ENCODE measurements at regions not wholly inside any gene's neighbourhood (a gene's known extent, or its start where the extent isn't known, plus 50 kb on each side); places are given as distances from the start of the nearest gene placed in this dataset.

DNA sequence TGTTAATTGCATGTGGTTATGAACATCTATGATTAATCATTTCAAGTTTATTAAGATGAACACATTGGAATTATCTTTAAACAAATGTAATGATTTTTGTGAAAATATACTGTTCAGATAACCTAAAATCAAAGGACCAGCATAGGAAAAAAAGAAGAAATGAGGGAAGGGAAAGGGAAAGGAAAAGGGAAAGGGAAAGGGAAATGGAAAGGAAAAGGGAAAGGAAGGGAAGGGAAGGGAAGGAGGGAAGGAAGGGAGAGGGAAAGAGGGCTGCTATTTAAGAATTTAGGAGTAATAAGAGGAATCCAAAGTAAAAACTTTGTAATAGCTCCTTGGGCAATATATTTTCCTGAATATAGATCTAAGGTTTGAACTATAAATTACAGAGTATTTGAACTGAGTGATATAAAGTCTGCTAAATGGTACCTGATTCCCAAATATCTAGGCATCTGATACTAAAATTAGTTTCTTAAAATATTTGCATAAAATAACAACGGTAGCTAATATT lies 726.3 kb downstream of the EPHA4 start:
- Histone ChIP-seq H3K4me2 (ENCODE audit: low read length) (no peak overlapping the region), H3K9me2 (ENCODE audit: insufficient read depth, low read length) (no peaks in the 10 kb centered on the region), H3K36me3 (ENCODE audit: insufficient read depth, low read length) (no peaks in the 10 kb centered on the region), H3K9me3 (ENCODE audit: low read length) (no peaks in the 10 kb centered on the region), H3K27ac (ENCODE audit: low read length) (no peak overlapping the region), H4K20me1 (ENCODE audit: insufficient read depth) (no peaks in the 10 kb centered on the region), H3K27me3 (ENCODE audit: insufficient read depth, low read depth, low read length) (no peaks in the 10 kb centered on the region), H3K9ac (ENCODE audit: low read length) (no peak overlapping the region), H2AFZ (ENCODE audit: low read depth, low read length) (no peak overlapping the region), H3F3A (ENCODE audit: insufficient read depth, low read length, poor library complexity, severe bottlenecking) (no peaks in the 10 kb centered on the region), H3K4me3 (ENCODE audit: low read length) (no peak overlapping the region), H3K79me2 (replicated peaks; ENCODE audit: insufficient read depth, low read length) (no peaks in the 10 kb centered on the region)
- TF ChIP-seq EP300 (conservative IDR thresholded peaks at IDR 0.05; ENCODE audit: poor library complexity, severe bottlenecking) (no peak), EZH2 (IDR thresholded peaks at IDR 0.05; ENCODE audit: borderline replicate concordance, insufficient read depth, low read length, poor library complexity, severe bottlenecking) (no peak), SMC3 (conservative IDR thresholded peaks at IDR 0.05; ENCODE audit: poor library complexity) (no peak), POLR2AphosphoS5 (IDR thresholded peaks at IDR 0.05) (no peak), CTCF (IDR thresholded peaks at IDR 0.05; ENCODE audit: poor library complexity, severe bottlenecking) (no peak), RAD21 (conservative IDR thresholded peaks at IDR 0.05) (no peak), TAF1 (IDR thresholded peaks at IDR 0.05; ENCODE audit: low read depth) (no peak), MXI1 (conservative IDR thresholded peaks at IDR 0.05; ENCODE audit: poor library complexity, severe bottlenecking) (no peak)
- TF ChIP-seq, protein P1, sequence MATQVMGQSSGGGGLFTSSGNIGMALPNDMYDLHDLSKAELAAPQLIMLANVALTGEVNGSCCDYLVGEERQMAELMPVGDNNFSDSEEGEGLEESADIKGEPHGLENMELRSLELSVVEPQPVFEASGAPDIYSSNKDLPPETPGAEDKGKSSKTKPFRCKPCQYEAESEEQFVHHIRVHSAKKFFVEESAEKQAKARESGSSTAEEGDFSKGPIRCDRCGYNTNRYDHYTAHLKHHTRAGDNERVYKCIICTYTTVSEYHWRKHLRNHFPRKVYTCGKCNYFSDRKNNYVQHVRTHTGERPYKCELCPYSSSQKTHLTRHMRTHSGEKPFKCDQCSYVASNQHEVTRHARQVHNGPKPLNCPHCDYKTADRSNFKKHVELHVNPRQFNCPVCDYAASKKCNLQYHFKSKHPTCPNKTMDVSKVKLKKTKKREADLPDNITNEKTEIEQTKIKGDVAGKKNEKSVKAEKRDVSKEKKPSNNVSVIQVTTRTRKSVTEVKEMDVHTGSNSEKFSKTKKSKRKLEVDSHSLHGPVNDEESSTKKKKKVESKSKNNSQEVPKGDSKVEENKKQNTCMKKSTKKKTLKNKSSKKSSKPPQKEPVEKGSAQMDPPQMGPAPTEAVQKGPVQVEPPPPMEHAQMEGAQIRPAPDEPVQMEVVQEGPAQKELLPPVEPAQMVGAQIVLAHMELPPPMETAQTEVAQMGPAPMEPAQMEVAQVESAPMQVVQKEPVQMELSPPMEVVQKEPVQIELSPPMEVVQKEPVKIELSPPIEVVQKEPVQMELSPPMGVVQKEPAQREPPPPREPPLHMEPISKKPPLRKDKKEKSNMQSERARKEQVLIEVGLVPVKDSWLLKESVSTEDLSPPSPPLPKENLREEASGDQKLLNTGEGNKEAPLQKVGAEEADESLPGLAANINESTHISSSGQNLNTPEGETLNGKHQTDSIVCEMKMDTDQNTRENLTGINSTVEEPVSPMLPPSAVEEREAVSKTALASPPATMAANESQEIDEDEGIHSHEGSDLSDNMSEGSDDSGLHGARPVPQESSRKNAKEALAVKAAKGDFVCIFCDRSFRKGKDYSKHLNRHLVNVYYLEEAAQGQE (IDR thresholded peaks at IDR 0.05; ENCODE audit: borderline replicate concordance) = no peak

- Histone ChIP-seq H3K9ac (ENCODE audit: low read length) (no peak overlapping the region), H3K9me2 (ENCODE audit: insufficient read depth, low read length) (no peaks in the 10 kb centered on the region), H3K4me2 (ENCODE audit: low read length) (no peak overlapping the region), H3K79me2 (replicated peaks; ENCODE audit: insufficient read depth, low read length) (no peaks in the 10 kb centered on the region), H3K27me3 (ENCODE audit: insufficient read depth, low read depth, low read length) (no peaks in the 10 kb centered on the region), H2AFZ (ENCODE audit: low read depth, low read length) (no peak overlapping the region), H3K9me3 (ENCODE audit: low read length) (no peaks in the 10 kb centered on the region), H4K20me1 (ENCODE audit: insufficient read depth) (no peaks in the 10 kb centered on the region), H3F3A (ENCODE audit: insufficient read depth, low read length, poor library complexity, severe bottlenecking) (no peaks in the 10 kb centered on the region), H3K4me3 (ENCODE audit: low read length) (no peak overlapping the region), H3K27ac (ENCODE audit: low read length) (no peak overlapping the region), H3K36me3 (ENCODE audit: insufficient read depth, low read length) (no peaks in the 10 kb centered on the region)
- no peak for TF ChIP-seq MXI1 (conservative IDR thresholded peaks at IDR 0.05; ENCODE audit: poor library complexity, severe bottlenecking)
- TF ChIP-seq TAF1 (IDR thresholded peaks at IDR 0.05; ENCODE audit: low read depth) = no peak
- no peak for TF ChIP-seq CTCF (IDR thresholded peaks at IDR 0.05; ENCODE audit: poor library complexity, severe bottlenecking)
- TF ChIP-seq EZH2 (IDR thresholded peaks at IDR 0.05; ENCODE audit: borderline replicate concordance, insufficient read depth, low read length, poor library complexity, severe bottlenecking) = no peak
- no peak for TF ChIP-seq EP300 (conservative IDR thresholded peaks at IDR 0.05; ENCODE audit: poor library complexity, severe bottlenecking)
- TF ChIP-seq, protein P1 (IDR thresholded peaks at IDR 0.05; ENCODE audit: borderline replicate concordance) = no peak
- TF ChIP-seq POLR2AphosphoS5 (IDR thresholded peaks at IDR 0.05) = no peak
- TF ChIP-seq SMC3 (conservative IDR thresholded peaks at IDR 0.05; ENCODE audit: poor library complexity) = no peak
Observed at GRCh38 chr2:220847006-220847405, 725.1 kb downstream of the EPHA4 start.
